ENCODE measurements at regions not wholly inside any gene's neighbourhood (a gene's known extent, or its start where the extent isn't known, plus 50 kb on each side); places are given as distances from the start of the nearest gene placed in this dataset.

- Histone ChIP-seq H3K4me1 (no peaks in the 10 kb centered on the region), H3K4me3 (no peak overlapping the region), H3K9me3 (peaks cover 0 to 8% (median 0%) of the 10 kb centered on the region in 8 donors), H3K27ac (no peak overlapping the region), H3K36me3 (no peaks in the 10 kb centered on the region), H3K27me3 (replicated peaks in 1 of 7) (no peaks in the 10 kb centered on the region)
- intact Hi-C loops (cut with DNase I; ENCODE audit: low total_unique reads) = no loop called here
- no peak for DNase-seq
- TF ChIP-seq POLR2AphosphoS5 (IDR thresholded peaks at IDR 0.05) = no peak
- TF ChIP-seq POLR2A (IDR thresholded peaks at IDR 0.05) = no peak
- TF ChIP-seq CTCF (IDR thresholded peaks at IDR 0.05 in 8 of 11, conservative IDR thresholded peaks at IDR 0.05 in 3 of 11) = no peak
- 71 to 84% (median 78%) methylated on average over 3 of the region's 3 CpGs for WGBS, 5 donors
These were observed 533.8 kb upstream of the PCDH9 start for GRCh38 chr13:67763984-67764383.

- intact Hi-C loops (cut with DNase I; ENCODE audit: low total_unique reads) = no loop called here
- TF ChIP-seq POLR2A (IDR thresholded peaks at IDR 0.05) (no peak), CTCF (IDR thresholded peaks at IDR 0.05 in 8 of 11, conservative IDR thresholded peaks at IDR 0.05 in 3 of 11) (no peak), POLR2AphosphoS5 (IDR thresholded peaks at IDR 0.05) (no peak)
- Histone ChIP-seq H3K4me1 (no peaks in the 10 kb centered on the region), H3K36me3 (no peaks in the 10 kb centered on the region), H3K9me3 (peaks cover 0 to 5% (median 0%) of the 10 kb centered on the region in 8 donors), H3K4me3 (no peak overlapping the region), H3K27me3 (replicated peaks in 1 of 7) (no peaks in the 10 kb centered on the region), H3K27ac (no peak overlapping the region)
- WGBS, 5 donors = 79 to 90% (median 83%) methylated on average over 3 of the region's 3 CpGs
- no peak for DNase-seq
These were observed 533.2 kb upstream of the PCDH9 start for GRCh38 chr13:67763384-67763783.

- Histone ChIP-seq H3K9me3 (peaks cover 0 to 14% (median 5%) of the 10 kb centered on the region in 8 donors), H3K36me3 (no peaks in the 10 kb centered on the region), H3K4me1 (no peaks in the 10 kb centered on the region), H3K4me3 (no peak overlapping the region), H3K27ac (no peak overlapping the region), H3K27me3 (replicated peaks in 1 of 7) (no peaks in the 10 kb centered on the region)
- no peak for DNase-seq
- WGBS, 5 donors = 79 to 89% (median 82%) methylated on average over 5 of the region's 5 CpGs
- TF ChIP-seq POLR2A (IDR thresholded peaks at IDR 0.05) (no peak), POLR2AphosphoS5 (IDR thresholded peaks at IDR 0.05) (no peak), CTCF (IDR thresholded peaks at IDR 0.05 in 8 of 11, conservative IDR thresholded peaks at IDR 0.05 in 3 of 11) (no peak)
- intact Hi-C loops (cut with DNase I; ENCODE audit: low total_unique reads) = no loop called here
These were observed 528.8 kb upstream of the PCDH9 start for GRCh38 chr13:67758975-67759374.

- H3K9me3 ChIP-seq = peaks cover 0 to 14% (median 4%) of the 10 kb centered on the region in 8 donors
- no peak for TF ChIP-seq POLR2AphosphoS5 (IDR thresholded peaks at IDR 0.05)
- TF ChIP-seq CTCF (IDR thresholded peaks at IDR 0.05 in 8 of 11, conservative IDR thresholded peaks at IDR 0.05 in 3 of 11) = no peak
- TF ChIP-seq POLR2A (IDR thresholded peaks at IDR 0.05) = no peak
- H3K27ac ChIP-seq = peak overlapping the region in 1 of 8 donors; percentile 1
- no peak for DNase-seq
- H3K4me3 ChIP-seq = no peak overlapping the region
- H3K27me3 ChIP-seq (replicated peaks in 1 of 7) = no peaks in the 10 kb centered on the region
- H3K36me3 ChIP-seq = no peaks in the 10 kb centered on the region
- no peaks in the 10 kb centered on the region for H3K4me1 ChIP-seq
- intact Hi-C loops (cut with DNase I; ENCODE audit: low total_unique reads) = no loop called here
These were observed 523.9 kb upstream of the PCDH9 start for GRCh38 chr13:67754012-67754411.

All from spleen (tissue), 11 donors.